ENCODE measurements at regions not wholly inside any gene's neighbourhood (a gene's known extent, or its start where the extent isn't known, plus 50 kb on each side); places are given as distances from the start of the nearest gene placed in this dataset.

GRCh38 chr13:53672005-53672404 is 643.4 kb downstream of the OLFM4 start:
- Histone ChIP-seq H3K27ac (ENCODE audit: low read length) (no peak overlapping the region), H3K9me3 (ENCODE audit: control insufficient read depth, insufficient read depth, low read depth, low read length) (no peaks in the 10 kb centered on the region), H3K4me1 (ENCODE audit: control insufficient read depth, insufficient read depth, low read length) (no peaks in the 10 kb centered on the region), H3K27me3 (ENCODE audit: control insufficient read depth, insufficient read depth, low read length) (no peaks in the 10 kb centered on the region), H3K36me3 (ENCODE audit: control insufficient read depth, insufficient read depth, low read length) (no peaks in the 10 kb centered on the region), H3K4me3 (ENCODE audit: low read depth in 2 of 2, low read length in 2 of 2) (no peak overlapping the region)
- no TSS peak for BruUV-seq (replicated peaks)
- DNase-seq (ENCODE audit: low read depth, low spot score) (no peak), ATAC-seq (no peak)
- intact Hi-C loops (cut with micrococcal nuclease; ENCODE audit: unreplicated experiment): no loop called here
- CTCF ChIA-PET: no interaction called here
- POLR2A ChIA-PET: no interaction called here
- TF ChIP-seq SIN3A (IDR thresholded peaks at IDR 0.05; ENCODE audit: borderline replicate concordance, insufficient read depth, low read depth, low read length) (no peak), CTCF (IDR thresholded peaks at IDR 0.05) (no peak), POLR2AphosphoS5 (IDR thresholded peaks at IDR 0.05; ENCODE audit: low read depth, low read length) (no peak), REST (IDR thresholded peaks at IDR 0.05; ENCODE audit: insufficient read depth in 1 of 2, low read depth in 2 of 2, low read length in 1 of 2) (no peak), TCF7L2 (IDR thresholded peaks at IDR 0.05; ENCODE audit: low read depth, low read length) (no peak)
- in situ Hi-C loops (cut with HindIII; ENCODE audit: low pct_unique_long_range_greater_than_20kb, low sequenced_read_pairs): no loop called here

- H3K9me3 ChIP-seq (ENCODE audit: control insufficient read depth, insufficient read depth, low read depth, low read length): no peaks in the 10 kb centered on the region
- H3K36me3 ChIP-seq (ENCODE audit: control insufficient read depth, insufficient read depth, low read length): no peaks in the 10 kb centered on the region
- no peaks in the 10 kb centered on the region for H3K27me3 ChIP-seq (ENCODE audit: control insufficient read depth, insufficient read depth, low read length)
- ChIA-PET CTCF (no interaction called here), POLR2A (no interaction called here)
- no peak overlapping the region for H3K4me3 ChIP-seq (ENCODE audit: low read depth in 2 of 2, low read length in 2 of 2)
- DNase-seq (ENCODE audit: low read depth, low spot score) (no peak), ATAC-seq (no peak)
- in situ Hi-C loops (cut with HindIII; ENCODE audit: low pct_unique_long_range_greater_than_20kb, low sequenced_read_pairs): no loop called here
- intact Hi-C loops (cut with micrococcal nuclease; ENCODE audit: unreplicated experiment): no loop called here
- H3K27ac ChIP-seq (ENCODE audit: low read length): no peak overlapping the region
- TF ChIP-seq POLR2AphosphoS5 (IDR thresholded peaks at IDR 0.05; ENCODE audit: low read depth, low read length): no peak
- TF ChIP-seq TCF7L2 (IDR thresholded peaks at IDR 0.05; ENCODE audit: low read depth, low read length): no peak
- TF ChIP-seq CTCF (IDR thresholded peaks at IDR 0.05): no peak
- TF ChIP-seq REST (IDR thresholded peaks at IDR 0.05; ENCODE audit: insufficient read depth in 1 of 2, low read depth in 2 of 2, low read length in 1 of 2): no peak
- no peak for TF ChIP-seq SIN3A (IDR thresholded peaks at IDR 0.05; ENCODE audit: borderline replicate concordance, insufficient read depth, low read depth, low read length)
- H3K4me1 ChIP-seq (ENCODE audit: control insufficient read depth, insufficient read depth, low read length): no peaks in the 10 kb centered on the region
- BruUV-seq (replicated peaks): no TSS peak
These were observed 654.5 kb downstream of the OLFM4 start for GRCh38 chr13:53683146-53683545.

All from Panc1 (cell line).